NCI-H446 (cell line): ENCODE measurements at regions not wholly inside any gene's neighbourhood (a gene's known extent, or its start where the extent isn't known, plus 50 kb on each side); places are given as distances from the start of the nearest gene placed in this dataset.
A peak's percentile ranks its signal among the peaks of the same experiment; 100 is the strongest.

Source experiments
- DNase-seq, 2 experiments: peaks; one replicate each; lab custom pipeline; 2025; lab: John Stamatoyannopoulos, UW

DNA sequence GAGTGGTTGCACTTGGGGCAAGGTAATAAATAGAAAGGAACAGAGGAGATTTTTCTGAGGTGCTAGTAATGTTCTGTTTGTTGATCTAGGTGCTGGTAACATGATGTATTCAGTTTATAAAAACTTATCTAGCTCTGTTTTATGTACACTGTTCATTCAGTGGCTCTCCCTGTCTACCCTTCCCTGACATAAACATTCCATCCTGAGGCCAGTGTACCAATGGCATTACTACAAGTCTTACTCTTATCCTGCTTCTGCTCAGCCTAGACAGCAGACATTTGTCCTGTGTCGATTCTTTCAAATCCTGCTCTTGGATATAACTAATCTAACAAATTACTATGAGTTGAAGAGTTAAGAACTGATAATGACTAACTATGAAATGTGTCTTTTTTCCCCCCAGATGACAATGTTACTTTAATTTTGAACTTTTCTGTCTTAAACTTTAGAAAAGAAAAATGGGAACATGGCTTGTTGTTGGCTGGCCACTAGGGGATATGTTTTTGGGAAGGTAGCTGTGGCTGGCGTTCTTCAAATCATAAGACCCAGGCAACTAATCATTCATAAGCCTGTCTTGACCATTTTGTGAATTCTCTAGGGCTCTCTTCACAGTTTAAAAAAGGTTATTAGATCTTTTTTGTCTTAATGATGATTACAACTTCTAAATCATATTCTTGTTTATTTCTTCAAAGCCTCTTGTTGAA lies 390.9 kb downstream of the PBX1 start:
- no peak for DNase-seq

DNA sequence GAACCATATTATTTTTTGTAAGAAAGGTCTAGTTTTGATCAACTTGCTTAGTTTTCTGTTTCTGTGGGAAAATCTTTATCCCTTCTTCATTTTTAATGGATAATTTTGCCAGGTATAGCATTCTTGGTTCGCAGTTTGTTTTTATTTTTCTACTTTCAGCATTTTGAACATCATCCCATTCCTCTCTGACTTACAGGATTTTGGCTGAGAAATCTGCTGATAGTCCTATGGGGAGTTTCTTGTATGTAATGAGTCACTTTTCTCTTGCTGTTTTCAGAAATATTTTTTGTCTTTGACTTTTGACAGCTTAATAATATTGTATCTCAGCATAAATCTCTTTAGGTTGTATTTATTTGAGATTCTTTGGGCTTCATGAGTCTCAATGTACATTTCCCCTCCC lies 389.1 kb downstream of the PBX1 start:
- no peak for DNase-seq

DNA sequence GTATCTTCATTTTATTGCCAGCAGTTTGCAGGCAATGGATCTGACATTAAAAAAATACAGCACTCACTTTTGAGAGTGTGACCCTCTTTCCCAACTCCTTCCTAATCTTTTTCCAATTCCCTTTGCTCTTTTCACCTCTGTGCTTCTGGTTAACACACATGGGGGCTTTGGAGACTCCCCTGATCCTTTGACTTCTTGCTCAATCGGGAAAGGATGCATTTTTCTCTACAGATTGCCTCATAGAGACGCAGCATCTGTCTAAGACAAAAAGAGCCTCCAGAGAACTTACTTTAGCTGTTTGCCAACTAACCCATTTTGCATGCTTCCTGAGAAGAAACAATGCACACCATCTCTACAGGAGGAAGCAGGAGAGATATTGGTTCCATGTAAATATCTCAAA lies 378.3 kb downstream of the PBX1 start:
- DNase-seq, result no peak

DNA sequence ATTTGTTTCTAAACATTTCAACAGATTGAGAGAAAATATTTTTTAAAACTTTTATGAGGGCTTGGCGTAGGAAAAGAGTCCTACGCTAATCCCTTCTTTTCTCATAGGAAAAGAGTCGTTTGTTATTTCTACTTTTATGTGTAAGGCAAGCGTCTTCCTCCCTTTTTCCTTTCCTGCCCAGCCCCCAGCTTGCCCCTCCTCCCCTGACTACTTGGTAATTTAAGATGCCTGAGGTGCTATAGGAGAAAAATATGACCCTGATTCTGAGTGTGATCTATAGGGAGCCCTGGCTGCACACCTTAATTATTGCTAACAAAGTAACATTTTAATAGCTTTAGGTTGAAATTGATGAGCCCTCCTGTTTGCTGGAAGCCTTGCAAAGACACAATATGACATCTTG lies 373.6 kb downstream of the PBX1 start:
- DNase-seq, result no peak

DNA sequence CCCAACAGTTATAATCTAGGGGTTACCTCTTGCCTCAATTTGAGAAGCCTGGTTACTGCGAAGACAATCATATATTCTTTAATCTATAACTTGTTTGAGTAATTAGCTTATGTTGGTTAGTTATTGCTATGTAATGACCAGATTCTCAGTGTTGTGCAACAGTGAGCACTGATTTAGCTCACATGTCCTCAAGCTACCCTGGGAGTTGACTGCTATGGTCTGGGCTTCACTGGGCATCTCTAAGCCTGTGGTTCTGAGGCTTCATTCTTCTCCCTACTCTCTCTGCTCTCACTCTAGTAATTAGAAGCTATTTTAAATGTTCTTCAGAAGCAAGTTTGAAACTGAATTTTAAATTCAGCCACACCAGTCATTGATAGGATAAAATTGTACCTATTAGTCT lies 371.8 kb downstream of the PBX1 start:
- DNase-seq, result no peak

DNA sequence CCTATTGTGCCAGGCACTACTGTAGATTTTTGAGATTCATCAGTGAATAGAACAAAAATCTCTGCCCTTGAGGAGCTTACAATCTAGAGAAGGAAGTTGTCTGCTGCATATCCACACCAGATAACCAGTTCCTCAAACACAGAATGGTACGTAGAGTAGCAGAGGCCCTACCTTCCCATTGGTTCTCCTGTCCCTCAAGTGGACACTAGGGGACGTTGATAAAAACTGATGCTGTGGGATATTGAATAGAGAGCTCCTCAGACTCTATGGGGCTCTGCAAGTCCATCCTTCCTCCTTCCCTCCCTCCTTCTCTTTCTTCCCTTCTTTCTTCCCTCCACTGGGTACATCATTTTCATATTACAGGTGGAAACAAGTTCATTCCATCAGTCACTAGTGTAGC lies 371.3 kb downstream of the PBX1 start:
- no peak for DNase-seq

DNA sequence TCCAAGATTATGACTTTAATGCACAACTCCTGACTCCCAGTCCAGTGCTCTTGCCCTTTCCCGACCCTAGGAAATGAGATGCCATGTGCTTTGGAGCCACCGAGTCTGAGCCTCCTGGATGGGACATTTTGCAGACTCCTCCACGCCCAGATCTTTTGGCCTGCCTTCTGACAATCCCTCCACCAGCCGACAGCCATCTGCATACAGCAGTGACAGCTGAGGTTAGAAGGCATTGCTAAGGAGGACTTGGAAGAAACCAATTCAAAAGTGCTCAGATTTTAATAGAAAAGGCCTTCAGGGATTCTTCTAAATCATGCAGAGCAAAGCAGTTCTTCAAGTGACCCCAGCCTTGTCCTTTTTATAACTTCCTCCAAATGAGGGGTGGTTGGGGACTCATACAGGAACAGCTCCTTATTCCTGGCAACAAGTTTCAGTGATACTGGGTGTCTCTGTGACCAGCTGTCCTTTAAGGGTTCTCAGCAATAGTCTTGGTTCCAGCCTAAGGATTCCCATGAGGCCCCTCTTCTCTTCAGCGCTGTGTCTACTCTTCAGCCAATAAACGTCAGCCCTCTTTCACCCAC lies 369.3 kb downstream of the PBX1 start:
- no peak for DNase-seq

DNA sequence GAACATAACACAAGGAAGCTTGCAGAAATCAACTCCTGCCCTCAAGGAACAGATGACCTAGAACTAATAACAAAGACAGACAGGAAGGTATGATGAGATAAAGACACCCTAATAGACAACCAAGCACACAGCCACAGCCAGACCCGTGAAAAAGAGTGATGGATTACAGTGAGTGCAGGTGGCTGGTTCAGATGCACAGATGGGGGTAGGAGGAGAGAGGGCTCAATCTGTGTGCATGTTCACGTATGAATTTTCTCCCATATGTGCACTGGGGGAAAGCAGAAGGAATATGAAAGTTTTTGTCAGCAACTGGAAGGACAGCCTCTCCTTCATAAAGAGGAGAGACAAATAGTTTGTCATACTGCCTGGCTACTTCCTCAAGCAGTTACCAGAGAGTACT lies 367.1 kb downstream of the PBX1 start:
- DNase-seq, result no peak

DNA sequence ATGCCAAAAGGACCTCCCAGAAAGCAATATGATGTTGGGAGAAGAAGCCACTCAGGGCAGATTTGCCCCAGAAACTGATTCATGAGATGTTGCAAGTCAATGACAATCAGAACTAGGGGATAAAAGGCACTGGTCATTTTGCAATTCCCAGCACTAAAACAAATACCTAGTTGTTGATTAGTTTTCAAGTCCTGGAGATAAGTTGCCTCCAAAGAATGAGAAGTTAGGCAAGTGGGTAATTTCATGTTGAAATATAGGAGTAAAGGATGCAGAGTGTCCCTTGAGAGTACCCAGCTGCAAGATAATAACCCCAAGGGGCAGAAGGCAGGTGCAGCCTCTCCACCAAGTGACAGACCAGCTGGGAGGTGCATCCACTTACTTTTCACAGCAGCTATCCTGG lies 363.6 kb downstream of the PBX1 start:
- DNase-seq, result no peak

DNA sequence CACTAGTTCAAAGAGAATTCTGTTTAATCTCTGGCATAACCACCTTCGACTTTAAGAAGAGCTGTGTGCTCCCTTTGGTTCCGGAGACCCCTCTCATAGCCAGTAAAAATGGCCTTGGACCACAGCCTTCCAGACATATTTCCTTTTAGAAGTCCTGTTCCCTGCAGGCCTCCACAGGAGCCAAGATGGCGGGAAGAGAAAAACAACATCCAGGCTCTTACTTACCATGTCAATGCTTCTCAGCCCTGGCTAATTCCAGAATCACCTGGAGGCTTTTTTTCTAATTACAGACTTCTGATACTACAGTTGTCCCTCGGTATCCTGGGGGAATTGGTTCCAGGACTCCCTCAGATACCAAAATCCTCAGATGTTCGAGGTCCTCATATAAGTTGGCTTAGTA lies 362.5 kb downstream of the PBX1 start:
- DNase-seq, result no peak

DNA sequence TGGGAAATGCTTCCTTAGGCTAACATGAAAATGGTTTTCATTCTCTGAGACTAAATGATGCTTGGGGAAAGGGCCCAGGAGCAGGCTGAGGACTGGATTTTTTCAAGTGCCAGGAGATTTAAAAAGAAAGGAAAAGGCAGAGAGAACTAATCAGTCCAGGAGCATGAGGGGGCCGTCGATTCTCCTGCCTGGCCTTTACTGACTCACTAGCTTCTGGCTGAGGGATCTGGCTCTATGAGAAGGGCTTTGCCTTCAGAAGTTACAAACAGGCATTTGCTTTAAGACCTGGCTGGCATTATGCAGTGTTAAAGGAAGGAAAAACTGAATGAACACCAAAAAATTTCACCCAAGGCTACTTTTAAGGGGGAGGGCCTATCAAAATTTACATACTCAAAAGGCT lies 359.2 kb downstream of the PBX1 start:
- no peak for DNase-seq

DNA sequence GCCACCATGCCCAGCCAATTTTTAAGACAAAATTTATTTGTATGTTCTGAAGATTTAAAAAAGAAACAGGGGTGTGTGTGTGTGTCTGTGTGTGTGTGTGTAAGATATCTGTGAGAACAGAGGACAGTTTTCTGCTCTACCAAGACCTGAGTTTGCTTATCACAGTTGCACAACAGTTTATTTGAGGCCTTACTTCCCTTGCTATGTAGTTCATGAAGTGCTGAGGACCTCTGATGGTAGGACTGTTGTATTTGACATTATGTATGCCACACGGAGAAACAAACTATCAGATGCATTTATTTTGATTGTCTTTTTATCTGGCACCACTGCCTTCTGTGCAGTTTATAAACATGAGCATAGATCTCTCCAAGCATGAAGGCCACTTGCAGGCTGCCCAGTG lies 355.2 kb downstream of the PBX1 start:
- peak in 1 of 2 experiments; percentile 29 for DNase-seq

DNA sequence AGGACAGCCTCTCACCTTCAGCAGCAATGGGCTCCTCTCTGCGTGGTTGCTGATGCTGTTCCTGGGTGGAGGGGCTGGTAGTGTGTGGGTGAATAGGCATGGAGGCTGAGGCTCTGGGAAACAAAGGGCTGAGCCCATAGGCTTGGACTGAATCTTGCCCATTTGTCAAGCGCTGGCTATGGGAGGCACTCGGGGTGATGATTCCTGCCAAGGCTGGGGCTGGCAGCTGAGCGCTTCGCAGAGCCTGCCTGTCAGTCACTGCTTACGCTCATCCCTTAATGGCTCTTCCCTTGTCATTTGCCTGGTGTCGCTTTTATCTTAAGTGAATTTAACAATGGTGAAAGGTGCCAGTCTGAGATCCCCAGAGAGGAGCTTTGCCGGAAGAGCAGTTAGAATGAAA lies 353.3 kb downstream of the PBX1 start:
- peak in 1 of 2 experiments; percentile 38 for DNase-seq

DNA sequence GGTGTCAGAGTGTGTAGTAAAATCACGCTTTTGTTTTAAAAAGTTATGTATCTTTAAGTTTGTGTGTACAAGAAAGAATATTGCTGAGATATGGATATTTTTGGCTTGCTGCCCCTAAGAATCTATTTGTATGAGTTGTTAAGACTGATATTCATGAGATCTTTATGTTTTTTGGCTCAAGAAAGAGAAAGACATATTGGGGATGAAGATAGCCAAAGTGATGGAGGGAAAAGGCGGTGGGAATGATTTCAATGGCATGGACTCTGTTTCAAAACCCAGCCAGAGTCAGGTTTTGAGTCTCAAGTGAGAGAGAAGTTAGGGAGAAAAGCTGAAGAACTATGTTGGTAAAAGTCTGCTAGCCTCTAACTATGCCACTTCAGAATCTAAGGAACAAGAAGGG lies 351.7 kb downstream of the PBX1 start:
- DNase-seq, result no peak

DNA sequence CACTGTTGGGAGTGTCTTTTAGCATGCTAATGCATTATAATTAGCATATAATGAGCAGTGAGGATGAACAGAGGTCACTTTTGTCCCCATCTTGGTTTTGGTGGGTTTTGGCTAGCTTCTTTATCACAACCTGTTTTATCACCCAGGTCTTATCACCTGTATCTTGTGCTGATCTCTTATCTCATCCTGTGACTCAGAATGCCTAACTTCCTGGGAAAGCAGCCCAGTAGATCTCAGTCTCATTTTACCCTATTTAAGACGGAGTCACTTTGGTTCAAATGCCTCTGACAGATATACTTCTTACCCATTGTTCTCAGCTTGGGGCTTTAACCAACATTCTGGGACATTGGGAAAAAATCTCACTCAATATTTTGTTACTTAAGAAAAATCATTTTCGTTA lies 348.7 kb downstream of the PBX1 start:
- no peak for DNase-seq

DNA sequence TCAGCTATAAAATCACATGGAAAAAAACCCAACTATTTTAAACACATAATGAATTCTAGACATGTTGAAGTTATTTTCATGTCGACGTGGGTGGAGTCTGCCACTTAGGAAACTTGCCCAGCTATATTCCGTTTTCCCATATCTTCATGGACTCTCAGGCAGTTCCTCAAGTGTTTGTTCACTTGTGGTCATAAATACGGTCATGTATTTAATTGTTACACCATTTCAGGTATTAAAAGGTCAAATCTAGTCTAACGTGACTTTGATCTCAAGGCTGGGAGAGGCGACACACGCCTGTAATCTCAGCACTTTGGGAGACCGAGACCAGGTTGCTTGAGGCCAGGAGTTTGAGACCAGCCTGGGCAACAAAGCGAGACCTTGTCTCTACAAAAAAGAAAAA lies 346.9 kb downstream of the PBX1 start:
- no peak for DNase-seq

DNA sequence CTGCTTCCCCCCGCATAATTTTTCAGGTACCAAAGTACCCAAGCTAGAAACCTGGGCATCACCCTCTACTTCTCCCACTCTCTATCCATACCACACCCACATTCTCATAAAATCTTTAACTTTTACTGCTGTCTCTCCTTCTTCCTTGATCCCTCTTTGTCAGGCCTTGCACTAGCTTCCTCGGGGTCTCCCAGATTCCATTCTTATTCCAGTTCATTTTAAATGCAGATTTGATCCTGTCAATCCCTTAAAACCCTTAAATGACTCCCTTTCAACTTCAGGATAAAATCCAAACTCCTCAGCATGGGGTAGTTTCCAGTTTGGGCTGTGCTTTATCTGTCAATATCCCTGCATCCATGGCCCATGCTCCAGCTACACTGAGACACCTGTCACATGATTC lies 343.5 kb downstream of the PBX1 start:
- DNase-seq, result no peak
